ENCODE measurements at regions not wholly inside any gene's neighbourhood (a gene's known extent, or its start where the extent isn't known, plus 50 kb on each side); places are given as distances from the start of the nearest gene placed in this dataset.

GRCh38 chr6:139846538-139847456 lies 472.3 kb upstream of the CITED2 start:
- peak; percentile 27 for DNase-seq

GRCh38 chr6:139844907-139845306 lies 470.5 kb upstream of the CITED2 start:
- DNase-seq: no peak

GRCh38 chr6:139841794-139842215 lies 467.4 kb upstream of the CITED2 start:
- no peak for DNase-seq

GRCh38 chr6:139839506-139840156 lies 465.2 kb upstream of the CITED2 start:
- peak; percentile 60 for DNase-seq

- no peak for DNase-seq
Measured at GRCh38 chr6:139834232-139834631, 459.8 kb upstream of the CITED2 start.

- no peak for DNase-seq
Measured at GRCh38 chr6:139833592-139833991, 459.1 kb upstream of the CITED2 start.

- DNase-seq: no peak
Measured at GRCh38 chr6:139832493-139833305, 458.3 kb upstream of the CITED2 start.

GRCh38 chr6:139829576-139829975 lies 455.1 kb upstream of the CITED2 start:
- DNase-seq: no peak

GRCh38 chr6:139828751-139829519 lies 454.5 kb upstream of the CITED2 start:
- no peak for DNase-seq

GRCh38 chr6:139825935-139826374 lies 451.5 kb upstream of the CITED2 start:
- DNase-seq: no peak

GRCh38 chr6:139824864-139825263 lies 450.4 kb upstream of the CITED2 start:
- DNase-seq: no peak

- no peak for DNase-seq
Measured at GRCh38 chr6:139823808-139824126, 449.3 kb upstream of the CITED2 start.

- DNase-seq: no peak
Measured at GRCh38 chr6:139823099-139823807, 448.8 kb upstream of the CITED2 start.

- DNase-seq: no peak
Measured at GRCh38 chr6:139821676-139822223, 447.3 kb upstream of the CITED2 start.

GRCh38 chr6:139820210-139820609 lies 445.8 kb upstream of the CITED2 start:
- DNase-seq: no peak

GRCh38 chr6:139819776-139820175 lies 445.3 kb upstream of the CITED2 start:
- no peak for DNase-seq

GRCh38 chr6:139812939-139813338 lies 438.5 kb upstream of the CITED2 start:
- no peak for DNase-seq

- DNase-seq: no peak
Measured at GRCh38 chr6:139801571-139802321, 427.3 kb upstream of the CITED2 start.

- no peak for DNase-seq
Measured at GRCh38 chr6:139800837-139801236, 426.4 kb upstream of the CITED2 start.

GRCh38 chr6:139790527-139790926 lies 416.1 kb upstream of the CITED2 start:
- no peak for DNase-seq

GRCh38 chr6:139784222-139784769 lies 409.8 kb upstream of the CITED2 start:
- DNase-seq: no peak
